Kidney (tissue), 13 donors: ENCODE measurements at regions not wholly inside any gene's neighbourhood (a gene's known extent, or its start where the extent isn't known, plus 50 kb on each side); places are given as distances from the start of the nearest gene placed in this dataset.

Experiments used
- DNase-seq, 5 donors: peaks; one replicate each; pipeline ENCODE4 v3.0.0-alpha.2; 2013 to 2020
- FAIRE-seq: peaks from 2 replicates; lab custom pipeline; 2012; peaks lifted over from hg19 to GRCh38; lab: Jason Lieb, UNC
- H3K27ac ChIP-seq, 2 donors: one replicate each; pipeline ENCODE4 v1.7.0; 2013; ENCODE audit warnings: low read depth in 2 of 2, low read length in 2 of 2, inconsistent platforms in 1 of 2
- H3K27me3 ChIP-seq: one replicate; pipeline ENCODE4 v1.7.1; 2013; ENCODE audit warnings: low read length, inconsistent platforms; ENCODE audit not compliant: control insufficient read depth, insufficient read depth
- H3K36me3 ChIP-seq, 3 donors: one replicate each; pipeline versions ENCODE4 v1.7.0 to v1.7.1; 2013; ENCODE audit warnings: low read length in 3 of 3, control low read depth in 1 of 3, inconsistent platforms in 1 of 3; ENCODE audit not compliant: insufficient read depth in 3 of 3, control insufficient read depth in 2 of 3
- H3K4me1 ChIP-seq, 3 donors: one replicate each; pipeline versions ENCODE4 v1.7.0 to v1.7.1; 2013; ENCODE audit warnings: low read length in 3 of 3, inconsistent platforms in 1 of 3, low read depth in 1 of 3; ENCODE audit not compliant: control insufficient read depth in 2 of 3, insufficient read depth in 2 of 3
- H3K4me3 ChIP-seq, 3 donors: one replicate each; pipeline versions ENCODE4 v1.7.0 to v1.8.1; 2013; ENCODE audit warnings: low read length in 3 of 3, control low read depth in 1 of 3, inconsistent platforms in 1 of 3
- H3K9ac ChIP-seq, 3 donors: one replicate each; pipeline versions ENCODE4 v1.7.0 to v1.7.1; 2013; ENCODE audit warnings: low read length in 3 of 3, control low read depth in 1 of 3, inconsistent platforms in 1 of 3
- H3K9me3 ChIP-seq, 3 donors: one replicate each; pipeline versions ENCODE4 v1.7.0 to v1.7.1; 2013; ENCODE audit warnings: low read length in 3 of 3, control low read depth in 1 of 3, inconsistent platforms in 1 of 3; ENCODE audit not compliant: control insufficient read depth in 2 of 3, insufficient read depth in 1 of 3
- intact Hi-C: fragments of 100-400 bp; cut with DNase I; formaldehyde crosslinking; loops from one replicate; pipeline ENCODE4 v1.11.1; 2022
- TF ChIP-seq, protein P1 (sequence below): IDR thresholded peaks from 3 replicates; pipeline ENCODE4 v1.5.1; 2012; ENCODE audit warnings: mild to moderate bottlenecking, moderate library complexity, borderline replicate concordance; ENCODE audit not compliant: insufficient read depth; ENCODE audit errors: extremely low read depth
- donor health status: control.
- donor health status: control.
- donor health status: control.
- donor health status: control.
- donor health status: control.
- donor health status: DM: yes; HTN: yes; CAD: no.
- donor health status: Normal renal cell carcinoma (clear cell type).

DNA sequence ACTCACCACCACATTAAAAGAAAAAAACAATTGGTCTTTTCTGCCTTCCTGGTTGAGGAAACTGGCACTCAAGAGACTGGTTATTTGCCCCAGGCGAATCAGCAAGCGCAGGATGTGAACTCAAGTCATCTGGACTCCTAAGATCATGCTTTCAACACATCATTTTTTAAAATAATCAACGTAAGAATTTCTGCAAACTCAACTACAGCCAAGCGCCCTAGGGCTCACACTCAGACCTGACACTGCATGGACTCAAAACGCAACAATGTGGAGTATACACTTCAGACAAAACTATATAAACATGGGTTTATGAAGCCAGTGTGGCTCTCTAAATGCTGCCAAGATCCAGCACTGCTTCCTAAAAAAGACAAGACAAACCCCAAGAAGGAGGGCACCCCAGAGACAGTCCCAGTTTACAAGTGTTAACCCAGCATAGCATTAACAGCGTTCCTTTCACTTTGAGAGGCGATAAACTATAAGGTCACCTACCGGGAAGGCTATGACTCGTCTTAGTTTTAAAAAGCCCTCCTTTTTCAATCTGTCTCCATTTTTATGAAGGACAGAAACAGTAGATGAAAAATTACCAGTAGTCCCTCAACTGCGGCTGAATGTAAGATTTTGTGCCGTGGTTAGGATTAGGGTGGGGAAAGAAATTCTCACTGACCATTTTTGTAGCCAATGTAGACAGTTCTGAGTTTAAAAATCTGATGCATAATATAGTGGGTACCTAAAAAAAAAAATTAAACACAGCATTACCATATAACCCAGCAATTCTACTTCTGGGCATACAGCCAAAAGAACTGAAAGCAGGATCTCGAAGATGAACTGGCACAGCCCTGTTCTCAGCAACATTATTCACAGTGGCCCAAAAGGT, 54.8 kb downstream of the SIPA1L2 start:
- H3K9me3 ChIP-seq, result no peaks in the 10 kb centered on the region
- H3K4me3 ChIP-seq, result no peak overlapping the region
- no peak for FAIRE-seq
- peaks cover 0 to 2% (median 0%) of the 10 kb centered on the region in 3 donors for H3K4me1 ChIP-seq
- no peak overlapping the region for H3K9ac ChIP-seq
- no peaks in the 10 kb centered on the region for H3K36me3 ChIP-seq
- TF ChIP-seq, protein P1, sequence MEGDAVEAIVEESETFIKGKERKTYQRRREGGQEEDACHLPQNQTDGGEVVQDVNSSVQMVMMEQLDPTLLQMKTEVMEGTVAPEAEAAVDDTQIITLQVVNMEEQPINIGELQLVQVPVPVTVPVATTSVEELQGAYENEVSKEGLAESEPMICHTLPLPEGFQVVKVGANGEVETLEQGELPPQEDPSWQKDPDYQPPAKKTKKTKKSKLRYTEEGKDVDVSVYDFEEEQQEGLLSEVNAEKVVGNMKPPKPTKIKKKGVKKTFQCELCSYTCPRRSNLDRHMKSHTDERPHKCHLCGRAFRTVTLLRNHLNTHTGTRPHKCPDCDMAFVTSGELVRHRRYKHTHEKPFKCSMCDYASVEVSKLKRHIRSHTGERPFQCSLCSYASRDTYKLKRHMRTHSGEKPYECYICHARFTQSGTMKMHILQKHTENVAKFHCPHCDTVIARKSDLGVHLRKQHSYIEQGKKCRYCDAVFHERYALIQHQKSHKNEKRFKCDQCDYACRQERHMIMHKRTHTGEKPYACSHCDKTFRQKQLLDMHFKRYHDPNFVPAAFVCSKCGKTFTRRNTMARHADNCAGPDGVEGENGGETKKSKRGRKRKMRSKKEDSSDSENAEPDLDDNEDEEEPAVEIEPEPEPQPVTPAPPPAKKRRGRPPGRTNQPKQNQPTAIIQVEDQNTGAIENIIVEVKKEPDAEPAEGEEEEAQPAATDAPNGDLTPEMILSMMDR, result no peak
- H3K27me3 ChIP-seq, result no peaks in the 10 kb centered on the region
- DNase-seq, result no peak
- intact Hi-C loops, result no loop called here
- H3K27ac ChIP-seq, result no peak overlapping the region

DNA sequence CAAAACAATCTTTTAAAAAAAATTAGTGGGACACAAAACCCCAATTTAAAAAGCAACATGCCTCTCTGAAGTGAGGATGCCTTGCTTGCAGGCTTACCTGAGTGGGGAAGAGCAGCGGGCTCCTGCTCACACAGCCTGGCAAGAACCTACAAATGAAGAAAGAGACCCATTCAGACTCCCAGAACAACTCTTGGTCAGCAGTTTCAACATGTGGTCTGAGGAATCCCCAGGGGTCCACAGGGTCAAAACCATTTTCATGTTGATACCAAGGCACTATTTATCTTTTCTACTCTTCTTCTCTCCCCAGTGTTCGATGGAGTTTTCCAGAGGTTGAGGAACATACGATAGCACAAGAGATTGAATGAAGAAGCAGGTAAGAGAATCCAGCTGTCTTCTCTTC, 55.9 kb downstream of the SIPA1L2 start:
- intact Hi-C loops, result no loop called here
- TF ChIP-seq, protein P1, result no peak
- H3K27me3 ChIP-seq, result no peaks in the 10 kb centered on the region
- no peak overlapping the region for H3K27ac ChIP-seq
- H3K4me1 ChIP-seq, result peaks cover 0 to 2% (median 0%) of the 10 kb centered on the region in 3 donors
- no peaks in the 10 kb centered on the region for H3K9me3 ChIP-seq
- H3K4me3 ChIP-seq, result no peak overlapping the region
- FAIRE-seq (no peak), DNase-seq (no peak)
- H3K36me3 ChIP-seq, result no peaks in the 10 kb centered on the region
- H3K9ac ChIP-seq, result no peak overlapping the region

DNA sequence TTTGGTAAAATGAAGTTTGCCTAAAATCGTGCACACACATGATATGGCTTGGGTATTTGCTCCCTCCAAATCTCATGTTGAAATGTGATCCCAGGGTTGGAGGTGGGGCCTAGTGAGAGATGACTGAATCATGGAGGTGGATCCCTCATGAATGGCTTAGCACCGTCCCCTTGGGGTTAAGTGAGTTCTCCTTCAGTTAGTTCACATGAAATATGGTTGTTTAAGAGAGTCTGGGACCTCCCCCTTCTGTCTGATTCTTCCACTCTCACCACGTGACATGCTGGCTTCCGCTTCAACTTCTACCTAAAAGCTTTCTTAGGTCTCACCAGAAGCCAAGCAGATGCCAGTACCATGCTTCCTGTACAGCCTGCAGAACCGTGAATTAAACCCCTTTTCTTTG, 58.4 kb downstream of the SIPA1L2 start:
- H3K9me3 ChIP-seq, result no peaks in the 10 kb centered on the region
- H3K36me3 ChIP-seq, result no peaks in the 10 kb centered on the region
- H3K27me3 ChIP-seq, result no peaks in the 10 kb centered on the region
- FAIRE-seq (no peak), DNase-seq (no peak)
- intact Hi-C loops, result no loop called here
- H3K4me1 ChIP-seq, result peaks cover 0 to 2% (median 0%) of the 10 kb centered on the region in 3 donors
- H3K4me3 ChIP-seq, result no peak overlapping the region
- TF ChIP-seq, protein P1, result no peak
- no peak overlapping the region for H3K27ac ChIP-seq
- no peak overlapping the region for H3K9ac ChIP-seq
